ENCODE measurements at regions not wholly inside any gene's neighbourhood (a gene's known extent, or its start where the extent isn't known, plus 50 kb on each side); places are given as distances from the start of the nearest gene placed in this dataset.

DNA sequence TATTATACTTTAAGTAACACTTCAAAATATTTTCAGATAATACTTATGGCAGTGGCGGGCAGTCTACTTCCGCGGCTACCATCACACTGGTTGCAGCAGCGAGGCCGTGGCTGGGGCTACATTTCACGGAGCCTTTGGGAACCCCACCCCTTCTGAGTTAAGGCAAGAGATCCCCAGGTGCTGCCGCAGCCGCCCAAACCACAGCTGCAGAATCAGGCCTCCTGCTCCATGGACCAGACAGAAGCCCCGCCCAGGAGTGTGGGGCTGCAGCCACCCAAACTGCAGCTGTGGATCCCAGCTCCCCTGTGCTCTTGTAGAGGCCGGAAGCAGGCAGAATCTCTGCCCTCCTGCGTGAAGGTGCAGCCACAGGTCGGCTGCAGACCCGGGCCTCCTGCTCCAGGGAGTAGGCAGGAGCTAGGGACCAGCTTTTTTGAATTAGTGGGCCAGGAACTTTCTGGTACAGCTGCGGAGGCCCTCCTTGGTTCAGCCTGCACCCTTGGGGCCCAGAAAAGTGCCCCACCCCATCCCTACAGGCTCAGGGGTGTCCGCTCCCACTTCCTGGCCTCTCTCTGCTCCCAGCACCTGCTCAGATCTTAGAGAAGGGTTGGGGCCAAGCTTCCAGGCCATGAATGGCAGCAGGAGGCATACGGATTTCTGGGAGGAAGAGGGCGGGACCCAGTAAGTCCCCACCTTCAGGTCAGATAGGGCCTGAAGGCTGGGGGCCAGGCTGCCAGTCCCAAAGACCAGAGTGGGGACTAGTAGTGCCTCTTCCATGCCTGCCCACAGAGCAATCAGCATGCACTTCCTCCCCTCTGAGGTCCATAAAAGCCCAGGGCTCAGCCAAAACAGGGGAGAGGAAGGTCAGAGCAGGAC is 1188.8 kb upstream of the CADM2 start:
- peaks cover 20% of the 10 kb centered on the region for H3K9me3 Mint-ChIP-seq
- H3K27ac Mint-ChIP-seq, result no peak overlapping the region
- H3K4me3 Mint-ChIP-seq, result no peak overlapping the region

GRCh38 chr3:83770664-83771402 is 1188.0 kb upstream of the CADM2 start:
- DNase-seq, result no peak
- H3K27me3 Mint-ChIP-seq (ENCODE audit: insufficient read depth), result no peaks in the 10 kb centered on the region
- no peak overlapping the region for H3K27ac Mint-ChIP-seq
- H3K4me3 Mint-ChIP-seq, result no peak overlapping the region
- H3K4me1 Mint-ChIP-seq (ENCODE audit: low read depth), result no peaks in the 10 kb centered on the region
- no peak for TF ChIP-seq CTCF (IDR thresholded peaks at IDR 0.05)
- H3K36me3 Mint-ChIP-seq (ENCODE audit: low read depth), result no peaks in the 10 kb centered on the region
- peaks cover 20% of the 10 kb centered on the region for H3K9me3 Mint-ChIP-seq

More for the DNA sequence above, 1188.8 kb upstream of the CADM2 start:
- no peak for DNase-seq
- Mint-ChIP-seq H3K36me3 (ENCODE audit: low read depth) (no peaks in the 10 kb centered on the region), H3K4me1 (ENCODE audit: low read depth) (no peaks in the 10 kb centered on the region), H3K27me3 (ENCODE audit: insufficient read depth) (no peaks in the 10 kb centered on the region)
- no peak for TF ChIP-seq CTCF (IDR thresholded peaks at IDR 0.05)

- no peak overlapping the region for H3K4me3 Mint-ChIP-seq
- TF ChIP-seq CTCF (IDR thresholded peaks at IDR 0.05), result no peak
- H3K4me1 Mint-ChIP-seq (ENCODE audit: low read depth), result no peaks in the 10 kb centered on the region
These were observed 1156.0 kb upstream of the CADM2 start for GRCh38 chr3:83802801-83803200.

GRCh38 chr3:83807511-83807910 is 1151.3 kb upstream of the CADM2 start:
- Mint-ChIP-seq H3K27ac (no peak overlapping the region), H3K9me3 (peaks cover 31% of the 10 kb centered on the region), H3K36me3 (ENCODE audit: low read depth) (no peaks in the 10 kb centered on the region), H3K4me1 (ENCODE audit: low read depth) (no peaks in the 10 kb centered on the region), H3K27me3 (ENCODE audit: insufficient read depth) (no peaks in the 10 kb centered on the region; the same call in 1 of the 2 replicates), H3K4me3 (no peak overlapping the region)
- no peak for DNase-seq
- TF ChIP-seq CTCF (IDR thresholded peaks at IDR 0.05), result no peak

More at GRCh38 chr3:83802801-83803200, 1156.0 kb upstream of the CADM2 start:
- Mint-ChIP-seq H3K27ac (no peak overlapping the region), H3K27me3 (ENCODE audit: insufficient read depth) (no peaks in the 10 kb centered on the region; the same call in 1 of the 2 replicates), H3K36me3 (ENCODE audit: low read depth) (no peaks in the 10 kb centered on the region), H3K9me3 (peaks cover 24% of the 10 kb centered on the region)
- DNase-seq, result no peak

DNA sequence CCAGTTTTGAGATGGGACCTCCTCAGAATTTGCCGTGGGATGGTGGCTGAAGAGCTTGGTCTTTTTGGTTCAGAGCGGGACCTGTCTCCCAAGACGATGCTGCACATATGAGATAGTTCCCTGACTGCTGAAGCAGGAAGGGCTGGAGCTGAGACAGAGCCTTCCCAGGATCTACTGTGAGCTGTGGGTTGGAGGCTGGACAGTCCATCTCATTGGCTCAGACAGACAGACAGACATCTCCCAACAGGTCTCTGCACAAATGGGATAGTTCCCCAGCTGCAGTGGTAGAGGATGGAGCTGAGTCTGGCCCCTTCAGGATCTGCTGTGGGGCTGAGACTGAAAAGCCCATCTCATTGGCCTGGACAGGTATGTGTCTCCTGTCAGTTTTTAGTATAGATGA is 1145.6 kb upstream of the CADM2 start:
- no peak for DNase-seq
- no peak for TF ChIP-seq CTCF (IDR thresholded peaks at IDR 0.05)
- no peak overlapping the region for H3K27ac Mint-ChIP-seq
- no peaks in the 10 kb centered on the region for H3K27me3 Mint-ChIP-seq (ENCODE audit: insufficient read depth)
- no peaks in the 10 kb centered on the region for H3K36me3 Mint-ChIP-seq (ENCODE audit: low read depth)
- no peaks in the 10 kb centered on the region for H3K4me1 Mint-ChIP-seq (ENCODE audit: low read depth)
- peaks cover 46% of the 10 kb centered on the region for H3K9me3 Mint-ChIP-seq
- no peak overlapping the region for H3K4me3 Mint-ChIP-seq
